ENCODE measurements at regions not wholly inside any gene's neighbourhood (a gene's known extent, or its start where the extent isn't known, plus 50 kb on each side); places are given as distances from the start of the nearest gene placed in this dataset.

- no peaks in the 10 kb centered on the region for H3K9me3 ChIP-seq (ENCODE audit: low read length)
- no peak overlapping the region for H2AFZ ChIP-seq (ENCODE audit: low read depth, low read length)
- H3K79me2 ChIP-seq (replicated peaks; ENCODE audit: insufficient read depth, low read length), result no peaks in the 10 kb centered on the region
- no peaks in the 10 kb centered on the region for H3K27me3 ChIP-seq (ENCODE audit: insufficient read depth, low read depth, low read length)
- no peaks in the 10 kb centered on the region for H3F3A ChIP-seq (ENCODE audit: insufficient read depth, low read length, poor library complexity, severe bottlenecking)
- no peak overlapping the region for H3K9ac ChIP-seq (ENCODE audit: low read length)
- no peaks in the 10 kb centered on the region for H3K9me2 ChIP-seq (ENCODE audit: insufficient read depth, low read length)
- H3K4me2 ChIP-seq (ENCODE audit: low read length), result no peak overlapping the region
- H3K4me3 ChIP-seq (ENCODE audit: low read length), result no peak overlapping the region
- no peaks in the 10 kb centered on the region for H3K36me3 ChIP-seq (ENCODE audit: insufficient read depth, low read length)
- TF ChIP-seq SMC3 (conservative IDR thresholded peaks at IDR 0.05; ENCODE audit: poor library complexity), result no peak
- TF ChIP-seq TAF1 (IDR thresholded peaks at IDR 0.05; ENCODE audit: low read depth), result no peak
- TF ChIP-seq EZH2 (IDR thresholded peaks at IDR 0.05; ENCODE audit: borderline replicate concordance, insufficient read depth, low read length, poor library complexity, severe bottlenecking), result no peak
- no peak for TF ChIP-seq MXI1 (conservative IDR thresholded peaks at IDR 0.05; ENCODE audit: poor library complexity, severe bottlenecking)
- no peak for TF ChIP-seq RAD21 (conservative IDR thresholded peaks at IDR 0.05)
- no peak for TF ChIP-seq CTCF (IDR thresholded peaks at IDR 0.05; ENCODE audit: poor library complexity, severe bottlenecking)
- TF ChIP-seq EP300 (conservative IDR thresholded peaks at IDR 0.05; ENCODE audit: poor library complexity, severe bottlenecking), result no peak
- no peak for TF ChIP-seq POLR2AphosphoS5 (IDR thresholded peaks at IDR 0.05)
- TF ChIP-seq REST (IDR thresholded peaks at IDR 0.05; ENCODE audit: borderline replicate concordance), result no peak
- H4K20me1 ChIP-seq (ENCODE audit: insufficient read depth), result no peaks in the 10 kb centered on the region
- no peak overlapping the region for H3K27ac ChIP-seq (ENCODE audit: low read length)
These were observed 330.8 kb upstream of the KLF3 start for GRCh38 chr4:38333219-38333618.

- no peak overlapping the region for H2AFZ ChIP-seq (ENCODE audit: low read depth, low read length)
These were observed 329.2 kb upstream of the KLF3 start for GRCh38 chr4:38334791-38335190.

More at GRCh38 chr4:38334791-38335190, 329.2 kb upstream of the KLF3 start:
- no peaks in the 10 kb centered on the region for H3F3A ChIP-seq (ENCODE audit: insufficient read depth, low read length, poor library complexity, severe bottlenecking)
- no peak overlapping the region for H3K4me2 ChIP-seq (ENCODE audit: low read length)
- H3K9me3 ChIP-seq (ENCODE audit: low read length), result no peaks in the 10 kb centered on the region
- H3K79me2 ChIP-seq (replicated peaks; ENCODE audit: insufficient read depth, low read length), result no peaks in the 10 kb centered on the region
- no peaks in the 10 kb centered on the region for H3K36me3 ChIP-seq (ENCODE audit: insufficient read depth, low read length)
- H3K4me3 ChIP-seq (ENCODE audit: low read length), result no peak overlapping the region
- no peak overlapping the region for H3K27ac ChIP-seq (ENCODE audit: low read length)
- H4K20me1 ChIP-seq (ENCODE audit: insufficient read depth), result no peaks in the 10 kb centered on the region
- H3K9ac ChIP-seq (ENCODE audit: low read length), result no peak overlapping the region
- no peaks in the 10 kb centered on the region for H3K27me3 ChIP-seq (ENCODE audit: insufficient read depth, low read depth, low read length)
- no peaks in the 10 kb centered on the region for H3K9me2 ChIP-seq (ENCODE audit: insufficient read depth, low read length)
- TF ChIP-seq POLR2AphosphoS5 (IDR thresholded peaks at IDR 0.05) (no peak), CTCF (IDR thresholded peaks at IDR 0.05; ENCODE audit: poor library complexity, severe bottlenecking) (no peak), EZH2 (IDR thresholded peaks at IDR 0.05; ENCODE audit: borderline replicate concordance, insufficient read depth, low read length, poor library complexity, severe bottlenecking) (no peak), TAF1 (IDR thresholded peaks at IDR 0.05; ENCODE audit: low read depth) (no peak), SMC3 (conservative IDR thresholded peaks at IDR 0.05; ENCODE audit: poor library complexity) (no peak), EP300 (conservative IDR thresholded peaks at IDR 0.05; ENCODE audit: poor library complexity, severe bottlenecking) (no peak), MXI1 (conservative IDR thresholded peaks at IDR 0.05; ENCODE audit: poor library complexity, severe bottlenecking) (no peak), REST (IDR thresholded peaks at IDR 0.05; ENCODE audit: borderline replicate concordance) (no peak), RAD21 (conservative IDR thresholded peaks at IDR 0.05) (no peak)
